ENCODE measurements at regions not wholly inside any gene's neighbourhood (a gene's known extent, or its start where the extent isn't known, plus 50 kb on each side); places are given as distances from the start of the nearest gene placed in this dataset.

DNA sequence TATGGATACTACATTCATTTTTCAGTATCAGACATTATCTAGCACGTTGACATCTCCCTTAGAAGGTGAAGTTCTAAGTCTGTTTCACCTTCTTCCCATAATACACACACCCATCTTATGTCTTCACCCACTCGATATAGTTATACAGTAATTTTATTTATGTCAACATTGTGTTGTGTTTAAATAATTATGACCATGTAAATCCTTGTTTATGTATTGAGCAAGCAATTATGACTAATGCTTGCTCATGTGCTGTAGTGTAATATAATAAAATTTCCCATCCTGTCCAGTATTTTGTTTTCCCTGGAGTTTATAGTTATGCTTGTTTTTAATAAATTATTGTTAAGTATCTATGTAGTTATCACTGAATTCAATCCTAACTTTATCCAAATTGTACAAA is 163.2 kb downstream of the MTX2 start:
- ChIA-PET POLR2A (no interaction called here), CTCF (interaction anchor here (0.6 kb wide), 1 partner anchor 300 kb away, joined by 4 read pairs; no protein-coding TSS in a partner anchor)
- no peak for DNase-seq (ENCODE audit: extremely low spot score)
- TF ChIP-seq TARDBP (IDR thresholded peaks at IDR 0.05): no peak
- no peak for TF ChIP-seq NFRKB (IDR thresholded peaks at IDR 0.05)
- TF ChIP-seq SUZ12 (IDR thresholded peaks at IDR 0.05): no peak
- no peak for TF ChIP-seq ZNF384 (IDR thresholded peaks at IDR 0.05)
- no peak for TF ChIP-seq L3MBTL2 (conservative IDR thresholded peaks at IDR 0.05)
- TF ChIP-seq BHLHE40 (IDR thresholded peaks at IDR 0.05; ENCODE audit: borderline replicate concordance): no peak
- no peak for TF ChIP-seq SP1 (IDR thresholded peaks at IDR 0.05)
- no peak for TF ChIP-seq ELF4 (IDR thresholded peaks at IDR 0.05)
- no peak for TF ChIP-seq FOXM1 (IDR thresholded peaks at IDR 0.05; ENCODE audit: borderline replicate concordance)
- TF ChIP-seq FOXA1 (IDR thresholded peaks at IDR 0.05): no peak
- TF ChIP-seq, protein P1, sequence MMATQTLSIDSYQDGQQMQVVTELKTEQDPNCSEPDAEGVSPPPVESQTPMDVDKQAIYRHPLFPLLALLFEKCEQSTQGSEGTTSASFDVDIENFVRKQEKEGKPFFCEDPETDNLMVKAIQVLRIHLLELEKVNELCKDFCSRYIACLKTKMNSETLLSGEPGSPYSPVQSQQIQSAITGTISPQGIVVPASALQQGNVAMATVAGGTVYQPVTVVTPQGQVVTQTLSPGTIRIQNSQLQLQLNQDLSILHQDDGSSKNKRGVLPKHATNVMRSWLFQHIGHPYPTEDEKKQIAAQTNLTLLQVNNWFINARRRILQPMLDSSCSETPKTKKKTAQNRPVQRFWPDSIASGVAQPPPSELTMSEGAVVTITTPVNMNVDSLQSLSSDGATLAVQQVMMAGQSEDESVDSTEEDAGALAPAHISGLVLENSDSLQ (IDR thresholded peaks at IDR 0.05): no peak
- no peak for TF ChIP-seq CTBP1 (IDR thresholded peaks at IDR 0.05; ENCODE audit: borderline replicate concordance)
- no peak for TF ChIP-seq FOXK2 (IDR thresholded peaks at IDR 0.05)
- TF ChIP-seq HDGF (IDR thresholded peaks at IDR 0.05; ENCODE audit: borderline replicate concordance): no peak
- no peak for TF ChIP-seq ARNT (IDR thresholded peaks at IDR 0.05)
- TF ChIP-seq LEF1 (IDR thresholded peaks at IDR 0.05; ENCODE audit: borderline replicate concordance): no peak

DNA sequence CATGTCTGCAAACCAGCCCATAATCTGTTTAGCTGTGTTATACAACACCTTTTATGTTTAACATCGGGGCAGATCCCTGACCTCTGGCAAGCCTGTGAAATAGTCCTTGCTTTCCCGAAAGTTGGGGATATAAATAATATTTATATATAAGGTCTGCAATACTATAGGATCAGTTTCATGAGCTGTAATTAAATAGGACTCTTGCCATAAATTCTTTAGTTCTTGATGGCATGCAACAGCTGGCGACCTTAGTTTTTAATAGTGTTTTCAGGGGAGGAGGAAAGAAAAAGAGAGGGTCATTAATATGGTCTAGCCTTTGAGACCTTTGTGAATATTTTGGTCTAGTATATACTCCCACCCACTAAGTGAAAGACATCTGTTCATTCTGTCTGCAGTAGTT is 166.5 kb downstream of the MTX2 start:
- CTCF ChIA-PET: no interaction called here
- TF ChIP-seq ZNF384 (IDR thresholded peaks at IDR 0.05): no peak
- no peak for TF ChIP-seq LEF1 (IDR thresholded peaks at IDR 0.05; ENCODE audit: borderline replicate concordance)
- no peak for TF ChIP-seq HDGF (IDR thresholded peaks at IDR 0.05; ENCODE audit: borderline replicate concordance)
- TF ChIP-seq CTBP1 (IDR thresholded peaks at IDR 0.05; ENCODE audit: borderline replicate concordance): no peak
- no peak for TF ChIP-seq ARNT (IDR thresholded peaks at IDR 0.05)
- no peak for TF ChIP-seq SUZ12 (IDR thresholded peaks at IDR 0.05)

DNA sequence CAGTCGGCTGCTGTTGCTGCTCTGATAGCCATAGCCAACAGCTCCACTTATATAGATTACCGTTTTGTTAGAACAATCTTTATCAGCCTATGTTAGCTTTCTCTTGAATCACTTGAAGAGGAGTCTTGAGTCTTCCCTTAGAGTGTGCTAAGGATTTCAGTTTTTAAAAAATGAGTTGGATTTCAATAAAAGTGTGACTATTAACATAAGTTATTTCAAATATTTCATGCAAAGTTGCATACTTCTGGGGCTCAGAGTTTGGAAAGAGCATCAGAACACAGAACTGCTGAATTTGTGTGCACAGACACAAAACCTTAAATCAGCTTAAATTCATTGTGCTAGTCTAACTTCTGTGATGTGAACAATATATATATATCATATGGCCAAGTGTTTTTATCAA is 174.7 kb downstream of the MTX2 start:
- CTCF ChIA-PET: interaction anchor here (0.7 to 1.2 kb wide), 2 partner anchors 11 to 169 kb away, joined by 3 to 4 read pairs; no protein-coding TSS in a partner anchor
- no peak for DNase-seq (ENCODE audit: extremely low spot score)
- POLR2A ChIA-PET: no interaction called here

More for the DNA sequence above, 166.5 kb downstream of the MTX2 start:
- POLR2A ChIA-PET: no interaction called here
- DNase-seq (ENCODE audit: extremely low spot score): no peak

DNA sequence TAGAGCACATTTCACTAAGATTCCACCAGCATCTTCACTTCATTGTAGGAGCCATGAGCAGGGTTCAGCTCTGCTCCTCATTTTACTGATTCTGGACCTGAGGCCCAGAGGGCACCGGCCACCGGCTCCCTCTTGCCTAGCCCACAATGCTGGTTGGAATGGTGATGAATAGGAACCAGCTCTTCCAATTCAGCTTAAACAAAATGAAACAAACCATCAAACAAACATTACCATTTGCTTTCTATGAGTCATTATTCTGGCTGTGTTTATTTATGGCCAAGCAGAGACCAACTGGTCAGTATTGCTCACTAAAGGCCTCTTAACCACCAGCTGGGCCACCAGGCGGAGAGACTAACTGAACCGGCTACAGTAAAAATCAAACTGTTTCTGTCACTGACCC is 176.7 kb downstream of the MTX2 start:
- DNase-seq (ENCODE audit: extremely low spot score): no peak
- TF ChIP-seq FOXK2 (IDR thresholded peaks at IDR 0.05) (no peak), TARDBP (IDR thresholded peaks at IDR 0.05) (no peak), ARNT (IDR thresholded peaks at IDR 0.05) (no peak), FOXA1 (IDR thresholded peaks at IDR 0.05) (no peak), HDGF (IDR thresholded peaks at IDR 0.05; ENCODE audit: borderline replicate concordance) (no peak), FOXM1 (IDR thresholded peaks at IDR 0.05; ENCODE audit: borderline replicate concordance) (no peak), ZNF384 (IDR thresholded peaks at IDR 0.05) (no peak), LEF1 (IDR thresholded peaks at IDR 0.05; ENCODE audit: borderline replicate concordance) (no peak), NFRKB (IDR thresholded peaks at IDR 0.05) (no peak), ELF4 (IDR thresholded peaks at IDR 0.05) (no peak), CTBP1 (IDR thresholded peaks at IDR 0.05; ENCODE audit: borderline replicate concordance) (no peak)
- TF ChIP-seq, protein P1 (IDR thresholded peaks at IDR 0.05): no peak
- ChIA-PET CTCF (interaction anchor here (0.6 to 2.9 kb wide), 3 partner anchors 9 to 208 kb away, joined by 3 to 20 read pairs (median 6); no protein-coding TSS in a partner anchor), POLR2A (interaction anchor here (0.9 to 2.5 kb wide), 2 partner anchors 177 to 342 kb away, joined by 3 to 7 read pairs; partner anchors contain the start of gene MTX2)

More for the DNA sequence above, 174.7 kb downstream of the MTX2 start:
- TF ChIP-seq FOXK2 (IDR thresholded peaks at IDR 0.05) (no peak), SUZ12 (IDR thresholded peaks at IDR 0.05) (no peak), TARDBP (IDR thresholded peaks at IDR 0.05) (no peak), ARNT (IDR thresholded peaks at IDR 0.05) (no peak), CTBP1 (IDR thresholded peaks at IDR 0.05; ENCODE audit: borderline replicate concordance) (no peak), L3MBTL2 (conservative IDR thresholded peaks at IDR 0.05) (no peak), FOXM1 (IDR thresholded peaks at IDR 0.05; ENCODE audit: borderline replicate concordance) (no peak), BHLHE40 (IDR thresholded peaks at IDR 0.05; ENCODE audit: borderline replicate concordance) (no peak), LEF1 (IDR thresholded peaks at IDR 0.05; ENCODE audit: borderline replicate concordance) (no peak), SP1 (IDR thresholded peaks at IDR 0.05) (no peak), FOXA1 (IDR thresholded peaks at IDR 0.05) (no peak), ZNF384 (IDR thresholded peaks at IDR 0.05) (no peak), HDGF (IDR thresholded peaks at IDR 0.05; ENCODE audit: borderline replicate concordance) (no peak), NFRKB (IDR thresholded peaks at IDR 0.05) (no peak), ELF4 (IDR thresholded peaks at IDR 0.05) (no peak)
- TF ChIP-seq, protein P1 (IDR thresholded peaks at IDR 0.05): no peak

DNA sequence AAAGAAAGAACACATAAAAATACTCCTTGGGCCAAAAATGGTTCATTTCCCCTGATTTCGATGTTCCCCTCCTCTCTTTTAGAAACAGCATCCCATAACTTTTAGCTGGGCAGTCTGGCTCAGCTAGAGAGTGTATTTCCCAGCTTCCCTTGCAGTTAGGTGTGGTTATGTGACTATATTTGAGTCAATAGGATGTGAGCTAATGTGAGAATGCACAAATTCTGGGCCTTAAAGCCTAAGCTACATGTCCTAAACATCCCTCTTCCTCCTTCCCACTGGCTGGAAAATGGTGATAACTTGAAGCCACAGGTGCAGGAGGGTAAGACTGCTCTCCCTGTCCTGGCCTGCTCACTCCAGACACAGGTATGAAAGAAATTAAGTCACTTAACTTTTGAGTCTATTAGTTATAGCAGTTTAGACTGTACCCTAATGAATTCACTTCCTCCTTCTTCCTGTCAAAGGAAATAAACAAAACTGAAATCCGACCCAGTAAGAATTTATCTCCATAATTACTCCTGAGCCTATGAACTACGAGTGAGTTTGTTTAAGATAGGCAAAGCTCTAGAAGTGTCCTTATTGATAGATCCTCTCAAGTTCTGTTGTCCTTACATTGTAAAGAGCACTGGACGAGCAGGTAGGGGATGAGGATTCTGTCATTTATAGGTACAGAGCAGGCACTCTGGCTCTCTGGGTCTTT is 177.6 kb downstream of the MTX2 start:
- DNase-seq (ENCODE audit: extremely low spot score): no peak
- TF ChIP-seq TARDBP (IDR thresholded peaks at IDR 0.05): no peak
- no peak for TF ChIP-seq SP1 (IDR thresholded peaks at IDR 0.05)
- no peak for TF ChIP-seq SUZ12 (IDR thresholded peaks at IDR 0.05)
- no peak for TF ChIP-seq ZNF384 (IDR thresholded peaks at IDR 0.05)
- no peak for TF ChIP-seq ELF4 (IDR thresholded peaks at IDR 0.05)
- no peak for TF ChIP-seq FOXK2 (IDR thresholded peaks at IDR 0.05)
- ChIA-PET POLR2A (interaction anchor here (0.9 to 2.5 kb wide), 2 partner anchors 178 to 343 kb away, joined by 3 to 7 read pairs; partner anchors contain the start of gene MTX2), CTCF (interaction anchor here (1.4 to 2.9 kb wide), 3 partner anchors 8 to 306 kb away, joined by 3 to 20 read pairs (median 7); no protein-coding TSS in a partner anchor)

Data from HEK293T (cell line).